G401.6 (cell line): ENCODE measurements at regions not wholly inside any gene's neighbourhood (a gene's known extent, or its start where the extent isn't known, plus 50 kb on each side); places are given as distances from the start of the nearest gene placed in this dataset.

ENCODE experiments used
- FAIRE-seq: peaks from 2 replicates; lab custom pipeline; 2012; peaks lifted over from hg19 to GRCh38; lab: Jason Lieb, UNC

DNA sequence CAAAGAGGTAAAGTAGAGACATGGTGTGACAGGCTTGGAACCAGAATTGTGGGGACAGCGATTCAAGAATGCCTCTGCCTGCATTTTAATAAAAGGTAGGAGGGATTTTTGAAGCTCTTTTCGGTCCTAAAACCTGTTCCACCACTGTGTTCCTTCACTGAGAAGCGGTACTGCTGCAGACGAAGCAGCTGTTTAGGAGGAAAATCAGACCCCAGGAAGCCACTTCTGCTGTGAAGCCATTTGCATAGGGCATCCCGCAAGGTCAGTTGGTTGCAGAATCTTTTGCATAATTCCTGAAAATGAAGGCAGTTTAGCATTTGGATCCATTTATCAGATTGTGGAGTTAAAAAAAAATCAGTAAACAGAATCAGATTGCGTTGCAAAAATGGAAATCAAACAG is 183.3 kb upstream of the PRKCQ start:
- no peak for FAIRE-seq

DNA sequence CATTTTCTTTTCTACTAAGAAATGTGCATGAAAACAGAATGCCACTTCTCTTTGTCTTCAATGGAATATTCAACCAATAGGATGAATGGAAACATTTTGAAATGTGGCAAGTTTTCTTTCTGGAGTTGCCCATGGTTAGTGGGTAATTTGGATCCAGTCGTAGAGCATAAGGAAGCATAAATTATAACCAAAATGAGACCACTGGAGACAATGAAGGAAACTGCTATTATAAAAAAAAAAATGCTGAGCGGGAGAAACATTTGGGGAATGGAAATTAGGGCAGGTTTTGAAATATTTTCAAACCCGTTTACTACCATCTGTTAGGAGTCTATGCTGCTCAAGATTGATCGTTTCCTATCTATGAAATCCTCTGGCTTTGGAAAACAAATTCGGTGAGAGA is 182.9 kb upstream of the PRKCQ start:
- FAIRE-seq: no peak

DNA sequence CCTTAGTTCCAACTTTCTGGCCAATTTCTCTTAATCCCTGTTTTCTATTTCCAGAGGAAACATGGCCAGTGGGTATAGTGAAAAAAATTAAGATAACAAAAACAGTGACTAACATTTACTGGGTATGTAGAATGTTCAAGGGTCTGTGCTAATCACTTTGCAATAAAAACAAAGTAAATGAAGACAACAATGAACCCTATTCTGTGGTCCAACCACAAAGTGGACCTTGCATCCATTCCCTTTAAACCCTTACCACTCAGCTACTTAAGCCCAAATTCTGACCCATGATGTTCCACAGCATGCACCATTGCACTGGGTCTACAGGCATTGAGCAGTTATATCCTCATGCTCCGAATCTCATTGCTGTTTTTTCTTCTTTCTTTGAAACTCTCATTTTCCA is 179.9 kb upstream of the PRKCQ start:
- FAIRE-seq: no peak

DNA sequence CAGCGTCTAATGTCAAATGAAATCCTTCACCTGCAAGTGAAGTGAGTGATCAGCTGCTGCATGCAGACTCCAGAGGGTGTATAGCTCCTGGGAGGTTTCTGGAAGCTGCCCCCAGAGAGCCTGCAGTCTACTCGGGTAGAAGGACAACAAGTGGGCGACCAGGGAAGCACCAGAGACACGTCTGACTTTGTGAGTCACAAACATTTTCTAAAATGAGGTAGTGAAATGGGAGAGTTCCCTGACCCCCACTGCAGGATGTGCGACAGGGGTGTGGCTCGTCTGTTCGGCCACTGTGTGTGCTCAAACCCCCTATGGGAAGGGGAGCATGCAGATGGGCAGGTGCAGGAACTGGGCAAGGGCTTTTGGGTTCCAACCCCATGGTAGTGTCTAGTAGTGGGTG is 177.1 kb upstream of the PRKCQ start:
- no peak for FAIRE-seq

DNA sequence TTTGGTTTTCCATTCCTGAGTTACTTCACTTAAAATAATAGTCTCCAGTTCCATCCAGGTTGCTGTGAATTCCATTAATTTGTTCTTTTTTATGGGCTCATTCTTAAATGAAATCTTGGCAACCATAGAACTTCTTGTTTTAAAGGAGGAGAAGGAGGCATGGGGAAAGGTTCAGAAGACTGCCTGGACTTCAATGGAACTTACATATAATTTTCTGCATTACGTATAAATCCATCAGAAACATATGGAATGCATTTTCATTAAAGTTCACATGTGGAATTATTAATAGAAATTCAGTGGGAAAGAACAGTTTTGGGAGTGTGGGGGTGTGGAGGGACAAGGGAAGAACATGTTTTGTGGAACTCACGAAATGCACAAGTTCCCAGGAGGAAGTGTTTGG is 176.6 kb upstream of the PRKCQ start:
- no peak for FAIRE-seq

DNA sequence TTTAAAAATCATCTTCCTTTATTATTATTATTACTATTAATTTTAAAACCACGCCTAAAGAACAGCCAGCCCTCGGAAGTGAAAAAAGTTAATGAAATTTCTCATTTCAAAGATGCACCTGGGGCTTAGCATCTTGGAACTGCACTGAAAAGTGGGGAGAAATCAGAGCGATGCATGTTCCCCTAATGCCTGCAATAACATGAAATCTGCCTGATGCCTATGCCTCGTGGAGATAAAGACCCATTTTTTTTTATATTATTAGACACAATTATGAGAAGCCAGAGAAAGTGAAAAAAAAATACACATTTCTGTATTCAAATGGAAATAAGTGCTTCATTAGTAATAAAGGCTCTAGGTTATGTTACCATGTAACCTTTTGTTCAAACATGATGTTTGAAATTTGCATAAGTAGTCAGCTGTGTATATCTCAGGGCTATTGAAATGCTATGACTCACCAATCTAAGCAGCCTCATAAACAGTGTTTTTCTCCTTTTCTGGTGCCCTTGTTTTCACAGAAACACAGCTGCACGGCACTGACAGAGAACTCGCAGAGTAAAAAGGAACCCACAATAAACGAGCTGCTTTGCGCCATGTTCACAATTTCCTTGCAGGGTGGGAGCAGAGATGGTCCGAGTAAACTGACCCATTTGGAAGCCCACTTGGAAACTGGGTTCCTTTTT is 175.8 kb upstream of the PRKCQ start:
- FAIRE-seq: no peak

DNA sequence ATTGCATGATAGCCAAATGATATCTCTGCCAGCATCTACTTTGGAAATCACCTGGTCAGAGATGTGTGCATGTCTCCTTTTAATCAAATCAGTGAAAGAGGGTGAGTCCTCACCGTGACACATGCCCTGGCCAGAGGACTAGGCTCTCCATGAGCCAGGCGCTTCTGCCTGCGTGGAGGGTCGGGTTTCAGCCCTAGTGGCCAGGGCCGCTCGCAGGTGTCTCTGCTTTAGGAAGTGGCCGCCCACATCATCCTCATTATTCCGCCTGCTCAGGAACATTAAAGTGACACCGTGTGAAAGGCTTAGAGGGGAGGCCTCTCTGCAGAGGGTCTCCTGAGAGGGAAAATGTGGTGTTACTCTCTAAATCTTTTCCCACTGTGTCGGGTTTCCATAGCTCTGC is 173.6 kb upstream of the PRKCQ start:
- no peak for FAIRE-seq

DNA sequence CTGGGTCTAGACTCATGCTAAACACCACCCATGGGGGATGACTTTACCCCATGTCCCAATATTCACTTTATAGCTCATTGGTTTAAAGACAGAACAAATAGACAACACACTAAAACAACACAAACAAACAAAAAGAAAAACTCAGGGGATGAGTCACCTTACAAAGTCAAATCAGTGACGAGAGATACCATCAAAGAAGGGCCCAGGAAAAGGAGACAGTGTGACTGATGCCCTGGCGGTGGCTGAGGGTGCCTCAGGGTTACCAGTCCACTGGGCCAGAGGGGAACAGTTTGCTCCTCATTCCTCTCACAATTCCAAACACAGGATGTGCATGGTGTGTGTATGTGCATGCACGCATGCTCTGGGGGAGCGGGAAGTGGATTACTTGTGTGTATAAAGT is 171.3 kb upstream of the PRKCQ start:
- no peak for FAIRE-seq

DNA sequence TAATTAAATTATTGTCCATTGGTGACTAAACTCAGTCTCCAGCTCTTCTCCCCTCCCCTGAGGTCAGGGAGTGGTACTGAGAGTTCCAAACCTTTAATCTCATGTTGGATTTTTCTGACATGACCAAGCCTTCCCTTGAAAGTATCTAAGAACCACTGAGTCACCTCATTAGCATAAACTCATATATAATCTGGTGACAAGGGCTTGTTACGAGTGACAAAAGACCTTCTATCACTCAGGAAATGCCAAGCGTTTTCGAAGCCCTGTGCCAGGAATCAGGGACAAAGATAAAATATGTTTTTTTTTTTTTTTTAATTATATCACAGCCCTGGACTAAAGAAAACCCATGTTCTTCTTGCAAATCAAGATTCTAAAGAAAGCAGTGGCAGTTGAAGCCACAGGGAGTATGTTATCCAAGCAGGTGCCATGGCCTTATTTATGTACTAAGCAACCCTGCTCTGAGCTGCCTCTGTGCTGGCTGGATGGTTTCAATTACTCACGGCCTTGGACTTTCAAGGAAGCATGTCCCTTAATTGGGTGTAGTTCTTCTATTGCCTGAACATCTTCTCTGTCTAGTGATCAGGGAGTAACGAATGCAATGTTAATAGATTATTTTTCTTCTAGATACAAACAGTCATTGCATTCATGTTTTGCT is 169.0 kb upstream of the PRKCQ start:
- no peak for FAIRE-seq

DNA sequence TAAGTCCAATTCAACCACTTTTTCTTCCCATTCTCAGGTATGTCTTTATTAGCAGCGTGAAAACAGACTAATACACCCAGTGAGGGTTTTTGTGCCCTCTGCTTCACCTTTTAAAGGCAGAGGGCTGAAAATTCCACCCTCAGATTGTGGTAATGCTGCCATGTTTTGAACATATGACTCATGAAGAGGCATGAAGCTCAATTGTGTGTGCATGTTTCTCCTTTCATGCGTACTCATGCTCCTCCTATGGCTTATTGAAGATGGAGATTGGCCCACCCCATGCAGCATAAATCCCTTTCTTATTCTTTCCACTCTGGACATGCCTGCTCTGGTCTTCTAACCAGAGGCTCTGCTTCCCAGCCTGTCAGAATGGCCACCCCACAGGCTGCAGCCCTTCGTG is 168.0 kb upstream of the PRKCQ start:
- FAIRE-seq: no peak

DNA sequence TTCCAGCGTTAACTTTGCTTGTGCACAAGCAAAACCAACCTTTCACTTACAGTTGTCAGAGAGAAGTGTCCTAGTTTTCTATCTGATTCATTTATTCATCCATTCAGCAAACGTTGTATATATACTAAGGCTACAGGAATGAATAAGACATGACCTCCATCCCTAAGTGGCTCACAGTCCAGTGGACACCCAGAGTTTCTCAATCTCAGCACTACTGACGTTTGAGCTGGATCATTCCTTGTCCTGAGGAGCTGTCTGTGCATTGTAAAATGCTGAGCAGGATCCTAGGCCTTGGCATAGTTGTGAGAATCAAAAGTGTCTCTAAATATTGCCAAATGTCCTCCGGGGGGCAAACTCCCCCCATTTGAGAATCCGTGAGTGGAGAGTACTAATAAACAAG is 166.7 kb upstream of the PRKCQ start:
- FAIRE-seq: no peak

DNA sequence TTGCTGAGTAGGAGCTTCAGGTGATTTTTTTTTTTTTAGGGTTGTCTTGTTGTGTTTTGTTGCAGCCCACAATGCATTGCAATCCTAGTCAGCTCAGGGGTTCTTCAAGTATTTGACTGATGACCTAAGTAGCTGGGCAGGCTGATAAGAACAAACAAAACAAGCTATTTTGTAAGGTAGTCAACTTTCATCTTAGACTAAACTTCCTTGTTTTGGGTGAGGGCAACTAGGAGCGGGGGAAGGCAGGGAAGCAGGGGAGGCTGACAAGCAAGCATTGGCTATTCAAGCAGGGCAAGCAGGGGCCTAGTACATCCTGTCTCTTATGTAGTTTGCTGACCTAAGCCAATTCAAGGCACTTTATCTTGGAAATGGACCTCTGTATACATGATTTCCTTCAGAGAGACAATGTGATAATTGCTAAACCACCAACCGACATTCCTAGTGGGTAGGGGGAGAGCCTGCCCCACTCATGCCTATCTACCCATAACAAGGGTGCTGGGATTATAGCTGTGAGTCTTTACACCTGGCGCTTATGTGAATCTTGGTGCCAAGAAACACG is 163.3 kb upstream of the PRKCQ start:
- FAIRE-seq: no peak

DNA sequence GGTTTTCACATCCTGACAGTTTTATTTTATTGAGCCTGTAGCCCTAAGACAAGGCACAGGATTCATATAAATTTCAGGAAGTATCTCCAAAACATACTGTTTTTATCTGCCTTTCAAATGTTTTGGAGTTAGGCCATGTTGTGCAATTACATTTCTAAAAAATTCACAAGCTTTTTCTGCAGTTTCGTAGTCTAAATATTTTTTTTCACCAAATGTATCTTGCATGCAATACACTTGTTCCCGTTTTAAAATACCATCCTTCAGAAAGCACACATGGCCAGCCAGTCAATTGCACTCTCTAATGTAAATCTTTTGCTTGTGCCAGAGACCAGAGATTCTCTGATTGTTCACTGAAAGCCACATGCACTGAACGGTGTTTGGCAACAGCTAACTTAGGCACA is 161.5 kb upstream of the PRKCQ start:
- FAIRE-seq: no peak

DNA sequence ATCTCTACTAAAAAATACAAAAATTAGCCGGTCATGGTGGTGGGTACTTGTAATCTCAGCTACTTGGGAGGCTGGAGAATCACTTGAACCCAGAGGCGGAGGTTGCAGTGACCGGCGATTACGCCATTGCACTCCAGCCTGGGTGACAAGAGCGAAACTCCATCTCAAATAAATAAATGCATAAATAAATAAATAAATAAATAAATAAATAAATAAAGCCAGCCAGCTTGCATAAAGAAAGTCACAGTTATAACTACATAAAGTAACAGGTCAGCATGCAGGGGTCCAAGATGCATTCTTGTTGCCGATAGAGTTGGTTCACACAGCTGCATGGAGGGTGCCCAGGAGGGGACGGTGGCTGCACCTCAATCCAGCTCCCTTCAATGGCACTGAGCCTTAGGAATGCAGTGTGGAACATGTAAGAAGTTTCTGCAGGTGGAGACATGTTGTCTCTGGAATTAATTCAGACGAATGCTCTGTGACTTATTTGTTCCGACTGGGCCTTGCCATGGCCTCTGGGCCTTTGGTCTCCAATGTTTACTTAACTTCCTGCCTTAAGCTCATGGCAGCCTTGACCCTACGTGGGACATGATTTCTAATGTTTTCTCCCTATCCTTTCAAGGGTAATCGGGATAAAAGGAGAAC is 159.6 kb upstream of the PRKCQ start:
- no peak for FAIRE-seq

DNA sequence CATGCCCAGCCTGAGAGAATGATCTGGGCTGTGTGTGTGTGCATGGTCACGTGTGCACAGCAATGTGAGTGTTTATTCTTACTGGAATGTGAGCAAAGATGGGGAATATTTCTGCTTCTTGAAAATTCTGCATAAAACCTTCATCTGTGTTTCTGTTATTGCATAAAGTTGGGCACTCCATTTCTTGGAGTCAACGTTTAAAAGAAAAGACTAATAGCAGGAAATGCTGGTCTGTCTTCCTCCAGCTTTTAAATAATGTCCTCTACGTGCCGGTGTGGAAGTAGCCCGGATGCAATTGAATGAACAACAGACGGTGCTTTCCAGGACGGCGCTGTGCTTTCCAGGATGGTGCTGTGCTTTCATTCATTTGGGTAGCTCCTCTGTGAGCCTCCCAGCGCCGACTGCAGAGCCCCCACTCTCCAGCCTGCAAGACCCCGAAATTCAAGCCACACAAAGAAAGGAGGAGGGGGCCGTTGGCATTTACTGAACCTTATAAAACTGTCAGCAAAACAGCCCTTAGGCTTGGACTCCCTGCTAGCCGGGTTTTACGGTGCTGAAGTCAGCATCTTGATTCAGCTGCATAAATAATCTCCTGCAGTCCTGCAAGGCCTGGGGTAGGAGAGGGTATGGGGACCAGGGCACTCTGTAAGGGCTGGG is 158.2 kb upstream of the PRKCQ start:
- no peak for FAIRE-seq

DNA sequence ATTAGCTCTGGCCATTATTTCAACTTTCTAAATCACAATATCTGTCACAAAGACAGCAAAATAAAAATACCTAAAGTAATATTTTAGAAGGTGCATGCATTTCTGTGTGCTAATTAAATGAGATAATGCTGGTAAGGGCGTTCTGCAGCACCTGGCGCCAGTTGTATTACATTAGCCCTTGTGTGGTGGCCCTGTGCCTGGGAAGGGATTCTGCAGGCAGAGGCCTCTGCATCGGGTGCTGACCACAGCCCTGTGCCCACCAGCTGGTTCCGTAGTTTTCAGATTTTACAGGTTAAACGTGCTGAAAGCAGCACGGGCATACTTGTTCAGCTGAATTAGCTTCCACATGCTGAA is 157.7 kb upstream of the PRKCQ start:
- no peak for FAIRE-seq

DNA sequence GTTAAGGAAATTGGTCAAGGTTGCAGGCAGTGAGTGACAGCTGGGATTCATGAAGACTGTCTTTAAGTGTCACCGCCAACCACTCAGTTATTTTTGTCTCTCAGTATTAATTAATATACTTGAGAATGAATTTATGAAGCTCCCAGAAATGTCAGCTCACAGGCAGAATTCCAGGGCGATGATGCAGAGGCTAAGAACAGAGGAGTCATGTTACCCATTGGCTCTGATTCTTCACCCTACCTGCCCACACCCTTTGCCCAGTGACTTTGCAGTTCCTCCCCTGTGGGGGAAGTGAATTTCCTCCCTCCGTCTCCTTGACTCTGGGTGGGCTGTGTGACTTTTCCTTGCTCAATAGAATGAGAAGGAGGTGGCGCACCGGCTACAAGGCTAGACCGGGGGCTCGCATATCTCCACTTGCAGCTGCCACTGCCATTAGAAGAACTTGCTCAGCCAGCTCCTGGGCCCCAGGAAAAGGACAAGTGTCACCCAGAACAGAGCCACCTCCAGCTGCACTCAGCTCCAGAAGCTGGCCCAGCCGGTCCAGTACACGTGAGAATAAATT is 157.1 kb upstream of the PRKCQ start:
- FAIRE-seq: no peak

DNA sequence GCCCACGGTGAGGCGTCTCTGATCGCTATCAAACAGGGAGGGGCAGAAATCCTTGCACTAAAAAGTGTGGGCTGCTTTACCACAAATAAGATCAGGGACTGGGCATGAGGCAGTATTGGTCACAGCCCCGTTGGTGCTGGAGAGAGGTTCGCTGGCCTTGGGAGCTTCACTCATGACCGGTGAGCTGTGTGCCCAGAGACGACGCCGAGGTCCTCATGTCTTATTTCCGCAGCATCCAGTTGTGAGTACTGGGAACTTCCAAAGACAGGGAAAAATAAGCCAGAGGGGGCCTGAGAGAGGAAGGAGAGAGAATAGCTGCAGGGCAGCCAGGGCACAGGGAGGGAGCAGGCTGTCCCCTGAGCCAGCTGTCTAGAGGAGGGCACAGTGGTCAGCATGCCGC is 154.2 kb upstream of the PRKCQ start:
- no peak for FAIRE-seq

DNA sequence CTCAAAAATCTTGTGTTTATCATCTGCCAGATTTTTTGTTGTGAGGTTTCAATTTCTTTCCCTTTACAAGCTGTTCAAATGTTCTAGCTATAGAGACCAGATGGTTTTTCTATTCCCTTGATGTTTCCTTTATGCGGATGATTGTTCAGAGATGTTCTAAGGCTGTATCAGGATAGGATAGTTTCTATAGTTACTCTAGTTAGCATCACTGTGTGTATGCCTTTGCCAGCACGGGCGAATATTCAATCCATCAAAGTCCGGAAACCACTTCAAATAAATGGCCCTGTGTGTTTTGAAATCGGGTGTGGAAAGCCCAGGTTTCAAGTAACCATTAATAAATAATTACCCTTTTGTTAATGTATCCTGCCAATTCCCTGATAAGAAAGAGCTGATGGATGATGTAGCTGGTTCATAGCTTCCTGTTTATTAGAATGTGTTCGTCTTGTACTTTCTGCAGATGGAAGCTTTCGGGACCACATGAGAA is 149.8 kb upstream of the PRKCQ start:
- FAIRE-seq: no peak

DNA sequence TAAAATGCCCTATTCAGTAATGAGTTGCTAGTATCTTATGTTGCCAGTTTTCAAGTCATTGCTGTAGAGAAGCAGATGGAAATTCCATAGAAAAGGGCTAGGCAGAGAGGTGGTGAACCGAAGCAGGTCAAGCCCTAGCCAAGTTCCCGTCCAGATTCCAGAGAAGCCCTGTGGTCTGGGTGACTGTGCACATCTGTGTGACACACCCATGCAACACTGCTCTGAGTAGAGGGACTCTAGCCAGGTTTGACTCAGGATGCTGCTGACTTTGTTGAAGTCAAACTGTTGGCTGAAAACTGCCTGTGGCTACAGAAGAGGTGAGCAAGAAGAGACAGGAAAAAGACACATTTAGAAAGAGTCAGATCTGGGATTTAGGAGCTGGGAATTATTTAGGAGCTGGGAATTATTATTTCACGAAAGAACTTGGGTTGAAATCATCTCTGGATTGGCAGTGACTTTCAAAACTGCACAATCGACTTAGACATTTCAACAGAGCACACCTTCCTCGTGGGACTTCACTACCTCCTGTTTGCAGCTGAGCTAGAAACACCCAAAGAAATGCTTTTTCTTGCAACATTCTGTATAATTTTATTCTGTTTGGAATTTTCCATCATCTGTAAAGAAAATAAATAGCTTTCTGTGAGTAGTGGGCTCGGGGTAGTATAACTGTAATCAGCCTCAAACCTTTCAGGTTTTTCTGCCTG is 149.1 kb upstream of the PRKCQ start:
- no peak for FAIRE-seq

DNA sequence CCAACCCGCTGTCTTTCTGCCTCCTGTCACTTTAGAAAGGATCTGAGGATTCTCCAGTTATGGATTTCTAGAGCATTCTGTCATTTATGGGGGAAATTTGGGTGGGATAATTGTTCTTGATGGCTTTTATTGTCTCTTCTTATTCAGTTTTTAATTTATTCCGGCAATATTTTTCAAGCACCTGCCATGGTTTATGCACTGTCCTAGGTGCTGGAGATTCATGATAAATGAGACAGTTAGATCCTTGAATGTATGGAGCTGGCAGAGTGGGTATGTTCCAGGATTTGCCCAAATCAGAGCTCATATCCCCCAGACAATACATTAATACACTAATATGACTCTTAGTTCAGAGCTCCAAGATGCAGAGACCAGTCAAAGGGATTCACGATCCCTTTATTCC is 146.8 kb upstream of the PRKCQ start:
- FAIRE-seq: no peak

DNA sequence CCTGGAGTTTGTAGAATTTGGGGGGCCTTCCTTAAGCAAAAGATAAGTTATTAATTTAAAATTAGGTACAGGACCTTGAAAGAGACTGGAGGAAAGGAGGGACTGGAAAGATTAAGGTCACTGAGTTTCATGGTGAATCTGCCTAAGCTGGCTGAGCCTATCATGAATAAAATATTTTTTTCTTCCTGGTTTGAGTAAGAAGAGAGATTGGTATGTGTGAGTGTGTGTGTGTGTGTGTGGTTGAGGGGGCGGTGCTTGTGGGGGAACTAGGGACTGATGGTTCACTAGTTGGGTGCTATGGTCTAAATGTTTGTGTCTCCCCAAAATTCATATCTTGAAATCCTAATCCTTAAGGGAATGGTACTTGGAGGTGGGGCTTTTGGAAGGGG is 142.5 kb upstream of the PRKCQ start:
- no peak for FAIRE-seq
